ENCODE measurements at regions not wholly inside any gene's neighbourhood (a gene's known extent, or its start where the extent isn't known, plus 50 kb on each side); places are given as distances from the start of the nearest gene placed in this dataset.
"Not testable (repeated sequence)": the region's sequence is repeated elsewhere in the genome, so short reads cannot be mapped to it uniquely, and the experiment has no call there.

DNA sequence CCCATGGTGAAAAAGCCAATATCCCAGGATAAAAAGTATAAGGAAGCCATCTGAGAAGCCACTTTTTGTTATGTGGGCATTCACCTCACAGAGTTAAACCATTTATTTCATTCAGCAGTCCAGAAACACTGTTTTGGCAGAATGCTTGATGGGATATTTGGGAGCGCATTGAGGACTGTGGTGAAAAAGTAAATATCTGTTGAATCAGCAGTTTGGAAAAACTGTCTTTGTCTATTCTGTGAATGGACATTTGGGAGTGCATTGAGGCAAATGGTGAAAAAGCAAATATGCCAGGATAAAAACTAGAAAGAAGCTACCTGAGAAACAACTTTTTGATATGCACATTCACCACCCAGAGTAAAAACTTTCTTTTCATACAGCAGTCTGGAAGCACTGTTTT, 276.2 kb upstream of the TRIM48 start (continued):
- no peak for TF ChIP-seq RCOR1 (IDR thresholded peaks at IDR 0.05; ENCODE audit: low read length)

DNA sequence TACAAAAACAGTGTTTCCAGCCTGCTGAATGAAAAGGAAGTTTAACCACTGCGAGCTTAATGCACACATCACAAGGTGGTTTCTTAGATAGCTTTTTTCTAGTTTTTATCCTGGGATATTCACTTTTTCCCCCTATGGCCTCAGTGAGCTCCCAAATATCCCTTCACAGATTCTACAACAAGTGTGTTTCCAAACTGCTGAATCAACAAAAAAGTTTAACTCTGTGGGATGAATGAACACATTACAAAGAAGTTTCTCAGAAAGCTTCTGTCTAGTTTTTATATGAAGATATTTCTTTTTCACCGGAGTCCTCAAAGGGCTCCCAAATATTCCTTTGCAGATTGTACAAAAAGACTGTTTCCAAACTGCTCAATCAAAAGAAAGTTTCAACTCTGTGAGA, 233.1 kb upstream of the TRIM48 start:
- H3K9ac ChIP-seq; H3F3A ChIP-seq (replicated peaks; ENCODE audit: insufficient read depth); H3K9me3 ChIP-seq; H4K20me1 ChIP-seq (ENCODE audit: insufficient read depth); H3K36me3 ChIP-seq (replicated peaks in 1 of 2; ENCODE audit: control insufficient read depth in 1 of 2, insufficient read depth in 2 of 2, low read length in 1 of 2); H3K4me2 ChIP-seq; H2AFZ ChIP-seq (ENCODE audit: low read depth); H3K4me1 ChIP-seq (ENCODE audit: control insufficient read depth in 1 of 2, insufficient read depth in 2 of 2, low read depth in 1 of 2, low read length in 1 of 2); H3K9me2 ChIP-seq; H3K79me2 ChIP-seq (ENCODE audit: insufficient read depth); DNase-seq; H3K4me3 ChIP-seq (ENCODE audit: low read depth in 2 of 2, low read length in 1 of 2); H3K27ac ChIP-seq (ENCODE audit: low read depth in 2 of 2, low read length in 1 of 2); POLR2A ChIA-PET; H3K27me3 ChIP-seq (ENCODE audit: insufficient read depth): not testable (repeated sequence)
- WGBS (ENCODE audit: low lambda C conversion rate), result 0% methylated on average over 2 of the region's 2 CpGs
- CTCF ChIA-PET, result interaction anchor here (1.3 kb wide), 1 partner anchor 31 kb away, joined by 3 read pairs; no protein-coding TSS in a partner anchor

- no peak overlapping the region for H3K4me3 ChIP-seq (ENCODE audit: low read depth in 2 of 2, low read length in 1 of 2)
- H3K4me2 ChIP-seq, result no peak overlapping the region
- H3K4me1 ChIP-seq (ENCODE audit: control insufficient read depth in 1 of 2, insufficient read depth in 2 of 2, low read depth in 1 of 2, low read length in 1 of 2), result no peaks in the 10 kb centered on the region
- no peak overlapping the region for H3K9ac ChIP-seq
- no peak overlapping the region for H2AFZ ChIP-seq (ENCODE audit: low read depth)
- H3K79me2 ChIP-seq (ENCODE audit: insufficient read depth), result no peaks in the 10 kb centered on the region
- no peaks in the 10 kb centered on the region for H4K20me1 ChIP-seq (ENCODE audit: insufficient read depth)
- no peaks in the 10 kb centered on the region for H3F3A ChIP-seq (replicated peaks; ENCODE audit: insufficient read depth)
- POLR2A ChIA-PET, result no interaction called here
- no peak overlapping the region for H3K27ac ChIP-seq (ENCODE audit: low read depth in 2 of 2, low read length in 1 of 2)
- TF ChIP-seq SMC3 (IDR thresholded peaks at IDR 0.05; ENCODE audit: low read depth, low read length), result no peak
- TF ChIP-seq CTCF (IDR thresholded peaks at IDR 0.05), result no peak
- no peak for TF ChIP-seq SIN3A (IDR thresholded peaks at IDR 0.05; ENCODE audit: borderline replicate concordance, low read depth, low read length)
- TF ChIP-seq, protein P1, sequence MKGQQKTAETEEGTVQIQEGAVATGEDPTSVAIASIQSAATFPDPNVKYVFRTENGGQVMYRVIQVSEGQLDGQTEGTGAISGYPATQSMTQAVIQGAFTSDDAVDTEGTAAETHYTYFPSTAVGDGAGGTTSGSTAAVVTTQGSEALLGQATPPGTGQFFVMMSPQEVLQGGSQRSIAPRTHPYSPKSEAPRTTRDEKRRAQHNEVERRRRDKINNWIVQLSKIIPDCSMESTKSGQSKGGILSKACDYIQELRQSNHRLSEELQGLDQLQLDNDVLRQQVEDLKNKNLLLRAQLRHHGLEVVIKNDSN (IDR thresholded peaks at IDR 0.05; ENCODE audit: borderline replicate concordance, low read depth), result no peak
- no peak for TF ChIP-seq EZH2phosphoT487 (IDR thresholded peaks at IDR 0.05; ENCODE audit: borderline replicate concordance, low read depth)
- TF ChIP-seq TCF12 (IDR thresholded peaks at IDR 0.05), result no peak
- TF ChIP-seq EP300 (IDR thresholded peaks at IDR 0.05; ENCODE audit: borderline replicate concordance in 1 of 2, low read depth in 1 of 2, low read length in 1 of 2), result no peak
- no peak for TF ChIP-seq NFIC (IDR thresholded peaks at IDR 0.05; ENCODE audit: borderline replicate concordance)
- CTCF ChIA-PET, result no interaction called here
- H3K27me3 ChIP-seq (ENCODE audit: insufficient read depth), result no peaks in the 10 kb centered on the region
- H3K9me3 ChIP-seq, result peaks cover 5% of the 10 kb centered on the region; the same call in 1 of the 2 replicates
- H3K36me3 ChIP-seq (replicated peaks in 1 of 2; ENCODE audit: control insufficient read depth in 1 of 2, insufficient read depth in 2 of 2, low read length in 1 of 2), result no peaks in the 10 kb centered on the region
- H3K9me2 ChIP-seq, result no peaks in the 10 kb centered on the region
- DNase-seq, result no peak
These were observed 207.2 kb upstream of the TRIM48 start for GRCh38 chr11:55054723-55055122.

DNA sequence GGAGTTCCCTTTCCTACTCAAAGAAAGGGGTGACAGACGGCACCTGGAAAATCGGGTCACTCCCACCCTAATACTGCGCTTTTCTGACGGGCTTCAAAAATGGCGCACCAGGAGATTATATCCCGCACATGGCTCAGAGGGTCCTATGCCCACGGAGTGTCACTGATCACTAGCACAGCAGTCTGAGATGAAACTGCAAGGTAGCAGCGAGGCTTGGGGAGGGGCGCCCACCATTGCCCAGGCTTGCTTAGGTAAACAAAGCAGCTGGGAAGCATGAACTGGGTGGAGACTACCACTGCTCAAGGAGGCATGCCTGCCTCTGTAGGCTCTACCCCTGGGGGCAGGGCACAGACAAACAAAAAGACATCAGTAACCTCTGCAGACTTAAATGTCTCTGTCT, 177.4 kb upstream of the TRIM48 start:
- DNase-seq; H3K4me2 ChIP-seq; H3K9ac ChIP-seq; H3K36me3 ChIP-seq (replicated peaks in 1 of 2; ENCODE audit: control insufficient read depth in 1 of 2, insufficient read depth in 2 of 2, low read length in 1 of 2); H3K79me2 ChIP-seq (ENCODE audit: insufficient read depth); H4K20me1 ChIP-seq (ENCODE audit: insufficient read depth); H3K27ac ChIP-seq (ENCODE audit: low read depth in 2 of 2, low read length in 1 of 2); CTCF ChIA-PET; H3K4me1 ChIP-seq (ENCODE audit: control insufficient read depth in 1 of 2, insufficient read depth in 2 of 2, low read depth in 1 of 2, low read length in 1 of 2); H2AFZ ChIP-seq (ENCODE audit: low read depth); H3K4me3 ChIP-seq (ENCODE audit: low read depth in 2 of 2, low read length in 1 of 2); H3F3A ChIP-seq (replicated peaks; ENCODE audit: insufficient read depth); H3K9me2 ChIP-seq; H3K27me3 ChIP-seq (ENCODE audit: insufficient read depth); POLR2A ChIA-PET: not testable (repeated sequence)
- peaks cover 11% of the 10 kb centered on the region; the same call in 1 of the 2 replicates for H3K9me3 ChIP-seq
- WGBS (ENCODE audit: low lambda C conversion rate), result 4% methylated on average over 6 of the region's 9 CpGs
